B cell (primary cell): ENCODE measurements at regions not wholly inside any gene's neighbourhood (a gene's known extent, or its start where the extent isn't known, plus 50 kb on each side); places are given as distances from the start of the nearest gene placed in this dataset.

Experiments
- ATAC-seq: fragments of 200-7000 bp; cut with Tn5 transposase; one replicate; pipeline ENCODE4 v1.10.0; 2021; ENCODE audit warnings: low read depth, mild to moderate bottlenecking, moderate number of reproducible peaks, moderate library complexity
- CTCF ChIA-PET: fragments of 350-600 bp; sonication (Branson Sonifier 250); formaldehyde crosslinking; loops from one replicate; lab custom pipeline; 2021; ENCODE audit warnings: antibody characterized with exemption, inconsistent platforms; lab: Charles Lee
- POLR2A ChIA-PET: fragments of 350-600 bp; sonication (Branson Sonifier 250); formaldehyde crosslinking; loops from one replicate; lab custom pipeline; 2021; ENCODE audit warnings: antibody characterized with exemption; lab: Charles Lee
- DNase-seq: peaks from one replicate; pipeline ENCODE4 v3.0.0; 2013
- H2AFZ ChIP-seq: 2 replicates; pipeline ENCODE4 v1.6.1; 2012; ENCODE audit warnings: mild to moderate bottlenecking, low read depth, low read length; ENCODE audit not compliant: insufficient read depth, poor library complexity, severe bottlenecking
- H3K27ac ChIP-seq, 2 donors: 1 replicate in 1 of 2; 2 replicates in 1 of 2; pipeline ENCODE4 v1.5.1; 2012 to 2013; ENCODE audit warnings: low read length in 2 of 2, mild to moderate bottlenecking in 2 of 2, moderate library complexity in 1 of 2
- H3K27me3 ChIP-seq, 4 experiments: fragments of 200-600 bp in 1 of 4; sonication (generic) in 1 of 4; replicated peaks in 1 of 4; 1 replicate in 2 of 4; 2 replicates in 2 of 4; pipeline versions ENCODE4 v1.6.1 to v1.7.0; 2013 to 2016; ENCODE audit warnings: low read length in 3 of 4, mild to moderate bottlenecking in 2 of 4, mixed read lengths in 1 of 4, moderate library complexity in 1 of 4; ENCODE audit not compliant: insufficient read depth in 4 of 4, control insufficient read depth in 3 of 4; ENCODE audit errors: control extremely low read depth in 1 of 4
- H3K36me3 ChIP-seq, 2 experiments: replicated peaks in 1 of 2; 1 replicate in 1 of 2; 2 replicates in 1 of 2; pipeline versions ENCODE4 v1.6.1 to v1.7.1; 2013; ENCODE audit warnings: low read length in 1 of 2; ENCODE audit not compliant: insufficient read depth in 2 of 2, control insufficient read depth in 1 of 2; ENCODE audit errors: control extremely low read depth in 1 of 2, extremely low read depth in 1 of 2
- H3K4me1 ChIP-seq, 2 donors: fragments of 200-600 bp in 1 of 2; sonication (generic) in 1 of 2; 1 replicate in 1 of 2; 2 replicates in 1 of 2; pipeline versions ENCODE4 v1.5.1 to v1.6.1; 2013 to 2017; ENCODE audit warnings: low read length in 2 of 2; ENCODE audit not compliant: control insufficient read depth in 2 of 2, insufficient read depth in 2 of 2
- H3K4me2 ChIP-seq: replicated peaks from 2 replicates; pipeline ENCODE3; 2012; ENCODE audit warnings: mild to moderate bottlenecking, low read depth, low read length; ENCODE audit not compliant: poor library complexity, severe bottlenecking
- H3K4me3 ChIP-seq, 5 experiments: fragments of 200-600 bp in 1 of 5; sonication (generic) in 1 of 5; 1 replicate in 3 of 5; 2 replicates in 2 of 5; pipeline versions ENCODE4 v1.5.1 to v1.7.0; 2011 to 2016; ENCODE audit warnings: low read length in 4 of 5, mild to moderate bottlenecking in 4 of 5, low read depth in 2 of 5, control low read depth in 1 of 5, moderate library complexity in 1 of 5; ENCODE audit not compliant: insufficient read depth in 1 of 5; ENCODE audit errors: control extremely low read depth in 1 of 5, extremely low read depth in 1 of 5
- H3K79me2 ChIP-seq: fragments of 200-600 bp; sonication (generic); one replicate; pipeline ENCODE4 v1.6.0; 2016; ENCODE audit warnings: low read length; ENCODE audit not compliant: control insufficient read depth, insufficient read depth
- H3K9ac ChIP-seq: fragments of 200-600 bp; sonication (generic); 2 replicates; pipeline ENCODE4 v1.6.1; 2017; ENCODE audit warnings: mild to moderate bottlenecking, low read length, moderate library complexity
- H3K9me3 ChIP-seq, 3 donors: one replicate each; pipeline versions ENCODE4 v1.6.1 to v1.7.1; 2013; ENCODE audit warnings: low read length in 2 of 3; ENCODE audit not compliant: control insufficient read depth in 2 of 3, insufficient read depth in 1 of 3; ENCODE audit errors: control extremely low read depth in 1 of 3
- H4K20me1 ChIP-seq: 2 replicates; pipeline ENCODE4 v1.6.0; 2012; ENCODE audit warnings: mild to moderate bottlenecking, low read length; ENCODE audit not compliant: insufficient read depth, control insufficient read depth, poor library complexity, severe bottlenecking
- H3K27ac Mint-ChIP-seq: one replicate; pipeline ENCODE4 v1.8.0; 2021; ENCODE audit warnings: mixed read lengths
- H3K27me3 Mint-ChIP-seq: one replicate; pipeline ENCODE4 v1.8.0; 2021; ENCODE audit warnings: mixed read lengths
- H3K4me1 Mint-ChIP-seq: one replicate; pipeline ENCODE4 v1.8.0; 2021; ENCODE audit warnings: mixed read lengths
- H3K4me3 Mint-ChIP-seq: one replicate; pipeline ENCODE4 v1.8.0; 2021; ENCODE audit warnings: mixed read lengths
- H3K9me3 Mint-ChIP-seq: one replicate; pipeline ENCODE4 v1.8.0; 2022; ENCODE audit warnings: mixed read lengths; ENCODE audit not compliant: insufficient read depth
- CTCF ChIP-seq: fragments of 200-600 bp; IDR thresholded peaks from one replicate; pipeline ENCODE4 v1.8.0; 2022; ENCODE audit warnings: antibody characterized with exemption, mild to moderate bottlenecking
- EZH2 ChIP-seq: IDR thresholded peaks from 2 replicates; pipeline ENCODE4 v1.6.1; 2012; ENCODE audit warnings: borderline replicate concordance, low read depth, mild to moderate bottlenecking, moderate library complexity, low read length; ENCODE audit not compliant: insufficient read depth, poor library complexity, severe bottlenecking
- WGBS: methylation state at CpG from one replicate; pipeline ENCODE4 v1.1.5; 2013; ENCODE audit warnings: missing lambda C conversion rate; ENCODE audit not compliant: insufficient coverage; 5-methylcytosine and 5-hydroxymethylcytosine counted together
- intact Hi-C: fragments of 100-400 bp; cut with micrococcal nuclease; formaldehyde crosslinking; loops from one replicate; pipeline ENCODE4 v1.10.0; 2022

GRCh38 chr5:61771808-61772207, 439.8 kb downstream of the ZSWIM6 start:
- no peaks in the 10 kb centered on the region for H3K79me2 ChIP-seq
- no peak overlapping the region for H3K4me2 ChIP-seq
- H3K9me3 ChIP-seq, result no peaks in the 10 kb centered on the region
- Mint-ChIP-seq H3K4me1 (no peaks in the 10 kb centered on the region), H3K4me3 (no peak overlapping the region), H3K9me3 (no peaks in the 10 kb centered on the region), H3K27ac (no peak overlapping the region), H3K27me3 (peaks cover 24% of the 10 kb centered on the region)
- no peak overlapping the region for H3K9ac ChIP-seq
- intact Hi-C loops, result no loop called here
- POLR2A ChIA-PET, result no interaction called here
- CTCF ChIA-PET, result no interaction called here
- ATAC-seq (no peak), DNase-seq (no peak)
- H3K27me3 ChIP-seq, result peaks cover 0 to 5% (median 1%) of the 10 kb centered on the region in 4 experiments
- TF ChIP-seq CTCF (no peak), EZH2 (no peak)
- no peaks in the 10 kb centered on the region for H3K4me1 ChIP-seq
- H3K4me3 ChIP-seq, result no peak overlapping the region
- H2AFZ ChIP-seq, result no peak overlapping the region
- no peak overlapping the region for H3K27ac ChIP-seq
- H3K36me3 ChIP-seq, result no peaks in the 10 kb centered on the region
- no peaks in the 10 kb centered on the region for H4K20me1 ChIP-seq

- Mint-ChIP-seq H3K4me1 (no peaks in the 10 kb centered on the region), H3K27me3 (peaks cover 34% of the 10 kb centered on the region), H3K4me3 (no peak overlapping the region), H3K27ac (no peak overlapping the region), H3K9me3 (no peaks in the 10 kb centered on the region)
- DNase-seq, result no peak
- Histone ChIP-seq H4K20me1 (no peaks in the 10 kb centered on the region), H3K27ac (no peak overlapping the region), H3K79me2 (no peaks in the 10 kb centered on the region), H3K9me3 (no peaks in the 10 kb centered on the region), H2AFZ (no peak overlapping the region), H3K4me3 (no peak overlapping the region), H3K9ac (no peak overlapping the region), H3K36me3 (no peaks in the 10 kb centered on the region), H3K27me3 (peaks cover 0 to 5% (median 1%) of the 10 kb centered on the region in 4 experiments), H3K4me2 (no peak overlapping the region), H3K4me1 (no peaks in the 10 kb centered on the region)
- TF ChIP-seq EZH2 (no peak), CTCF (no peak)
- ChIA-PET POLR2A (no interaction called here), CTCF (no interaction called here)
- ATAC-seq, result no peak
- WGBS, result 95% methylated on average over 3 of the region's 4 CpGs
- intact Hi-C loops, result no loop called here
These were observed 443.8 kb downstream of the ZSWIM6 start for GRCh38 chr5:61775901-61776300.
